Neutrophil (primary cell): ENCODE measurements at regions not wholly inside any gene's neighbourhood (a gene's known extent, or its start where the extent isn't known, plus 50 kb on each side); places are given as distances from the start of the nearest gene placed in this dataset.
"Not testable (repeated sequence)": the region's sequence is repeated elsewhere in the genome, so short reads cannot be mapped to it uniquely, and the experiment has no call there.

Experiments used
- H3K27ac ChIP-seq: fragments of 200-600 bp; sonication (generic); 2 replicates; pipeline ENCODE4 v1.5.1; 2016; ENCODE audit warnings: mild to moderate bottlenecking, moderate library complexity
- H3K27me3 ChIP-seq: fragments of 200-600 bp; sonication (generic); 2 replicates; pipeline ENCODE4 v1.6.0; 2016; ENCODE audit warnings: mild to moderate bottlenecking
- H3K36me3 ChIP-seq: fragments of 200-600 bp; sonication (generic); 2 replicates; pipeline ENCODE4 v1.5.1; 2017
- H3K4me1 ChIP-seq, 2 experiments: fragments of 200-600 bp in 1 of 2; sonication (generic) in 1 of 2; 1 replicate in 1 of 2; 2 replicates in 1 of 2; pipeline versions ENCODE4 v1.5.1 to v1.6.1; 2013 to 2016; ENCODE audit warnings: low read depth in 1 of 2, low read length in 1 of 2, mild to moderate bottlenecking in 1 of 2, moderate library complexity in 1 of 2; ENCODE audit not compliant: control insufficient read depth in 1 of 2, insufficient read depth in 1 of 2
- H3K4me3 ChIP-seq, 2 experiments: fragments of 200-600 bp in 1 of 2; sonication (generic) in 1 of 2; 1 replicate in 1 of 2; 2 replicates in 1 of 2; pipeline ENCODE4 v1.5.1; 2013 to 2016; ENCODE audit warnings: low read depth in 1 of 2, low read length in 1 of 2, mild to moderate bottlenecking in 1 of 2, moderate library complexity in 1 of 2
- H3K9me3 ChIP-seq: fragments of 200-600 bp; sonication (generic); 2 replicates; pipeline ENCODE4 v1.5.1; 2016
- TF ChIP-seq, protein P1 (sequence below): fragments of 200-600 bp; sonication (generic); IDR thresholded peaks from 2 replicates; pipeline ENCODE4 v1.5.1; 2016; ENCODE audit warnings: antibody characterized with exemption

- TF ChIP-seq, protein P1, sequence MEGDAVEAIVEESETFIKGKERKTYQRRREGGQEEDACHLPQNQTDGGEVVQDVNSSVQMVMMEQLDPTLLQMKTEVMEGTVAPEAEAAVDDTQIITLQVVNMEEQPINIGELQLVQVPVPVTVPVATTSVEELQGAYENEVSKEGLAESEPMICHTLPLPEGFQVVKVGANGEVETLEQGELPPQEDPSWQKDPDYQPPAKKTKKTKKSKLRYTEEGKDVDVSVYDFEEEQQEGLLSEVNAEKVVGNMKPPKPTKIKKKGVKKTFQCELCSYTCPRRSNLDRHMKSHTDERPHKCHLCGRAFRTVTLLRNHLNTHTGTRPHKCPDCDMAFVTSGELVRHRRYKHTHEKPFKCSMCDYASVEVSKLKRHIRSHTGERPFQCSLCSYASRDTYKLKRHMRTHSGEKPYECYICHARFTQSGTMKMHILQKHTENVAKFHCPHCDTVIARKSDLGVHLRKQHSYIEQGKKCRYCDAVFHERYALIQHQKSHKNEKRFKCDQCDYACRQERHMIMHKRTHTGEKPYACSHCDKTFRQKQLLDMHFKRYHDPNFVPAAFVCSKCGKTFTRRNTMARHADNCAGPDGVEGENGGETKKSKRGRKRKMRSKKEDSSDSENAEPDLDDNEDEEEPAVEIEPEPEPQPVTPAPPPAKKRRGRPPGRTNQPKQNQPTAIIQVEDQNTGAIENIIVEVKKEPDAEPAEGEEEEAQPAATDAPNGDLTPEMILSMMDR: no peak
- no peaks in the 10 kb centered on the region for H3K27me3 ChIP-seq
Measured at GRCh38 chr2:189238903-189239302, 59.3 kb upstream of the COL5A2 start.

GRCh38 chr2:189243843-189244242, 64.3 kb upstream of the COL5A2 start:
- H3K27ac ChIP-seq, H3K9me3 ChIP-seq, H3K36me3 ChIP-seq, H3K27me3 ChIP-seq, H3K4me3 ChIP-seq, H3K4me1 ChIP-seq: not testable (repeated sequence)

More at GRCh38 chr2:189238903-189239302, 59.3 kb upstream of the COL5A2 start:
- no peaks in the 10 kb centered on the region for H3K36me3 ChIP-seq
- no peak overlapping the region for H3K4me3 ChIP-seq
- H3K4me1 ChIP-seq: no peaks in the 10 kb centered on the region
- H3K9me3 ChIP-seq: no peaks in the 10 kb centered on the region
- H3K27ac ChIP-seq: no peak overlapping the region

DNA sequence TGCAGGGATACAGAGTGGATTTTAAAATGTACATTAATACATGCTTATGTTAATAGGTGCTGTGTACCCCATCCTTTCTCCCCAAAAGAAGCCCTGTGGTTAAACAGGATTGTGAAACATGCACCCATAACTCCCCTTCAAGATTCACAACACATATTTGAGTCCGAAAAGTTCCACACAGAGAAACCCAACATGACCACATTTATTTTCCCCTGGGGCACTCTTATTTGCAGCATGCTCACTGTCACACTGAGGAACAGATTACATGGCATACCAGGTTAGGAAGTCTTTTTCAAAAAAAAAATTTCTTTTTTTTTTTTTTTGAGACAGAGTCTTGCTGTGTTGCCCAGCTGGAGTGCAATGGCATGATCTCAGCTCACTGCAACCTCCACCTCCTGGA, 67.7 kb upstream of the COL5A2 start:
- Histone ChIP-seq H3K9me3 (no peaks in the 10 kb centered on the region), H3K36me3 (no peaks in the 10 kb centered on the region), H3K4me3 (no peak overlapping the region), H3K4me1 (no peaks in the 10 kb centered on the region), H3K27ac (no peak overlapping the region), H3K27me3 (no peaks in the 10 kb centered on the region)
- TF ChIP-seq, protein P1: no peak

DNA sequence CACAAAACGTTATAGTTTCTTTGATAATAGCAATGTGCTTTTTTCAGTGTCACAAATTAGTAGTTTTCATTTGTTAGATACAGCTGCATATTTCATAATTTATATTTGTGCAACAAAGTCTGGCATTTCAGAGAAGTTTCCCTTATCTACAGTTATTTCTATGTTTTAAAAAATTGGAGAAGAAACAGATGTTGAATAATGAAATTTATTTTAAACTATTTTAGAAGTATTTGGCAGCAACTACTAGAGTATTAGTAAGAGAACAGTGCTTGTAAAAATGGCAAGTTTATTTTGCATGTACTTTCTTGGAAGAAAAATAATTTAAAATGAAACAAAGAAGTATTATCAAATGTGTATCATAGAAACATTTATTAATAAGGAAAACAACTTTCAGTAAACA, 68.6 kb upstream of the COL5A2 start:
- no peaks in the 10 kb centered on the region for H3K4me1 ChIP-seq
- H3K27ac ChIP-seq: no peak overlapping the region
- no peaks in the 10 kb centered on the region for H3K36me3 ChIP-seq
- H3K27me3 ChIP-seq: no peaks in the 10 kb centered on the region
- H3K9me3 ChIP-seq: no peaks in the 10 kb centered on the region
- TF ChIP-seq, protein P1: no peak
- no peak overlapping the region for H3K4me3 ChIP-seq

DNA sequence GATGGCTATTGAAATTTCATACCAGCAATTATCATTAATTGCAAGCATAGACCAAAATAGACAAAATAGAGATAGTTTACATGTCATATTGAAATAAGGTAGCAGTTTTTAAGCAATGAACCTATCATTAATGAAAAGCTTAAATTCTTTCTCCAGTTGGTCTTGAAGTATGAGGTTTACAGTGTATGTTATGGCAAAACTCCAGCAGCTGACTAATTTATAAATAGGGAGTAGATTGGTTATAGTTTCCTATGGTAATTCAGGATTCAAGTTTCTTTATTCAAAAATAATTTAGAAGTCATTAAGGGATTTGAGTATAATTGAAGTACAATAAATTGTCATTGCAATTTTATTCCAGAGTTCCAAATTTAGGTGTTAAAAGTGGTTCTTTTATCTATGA, 69.6 kb upstream of the COL5A2 start:
- TF ChIP-seq, protein P1: no peak
- Histone ChIP-seq H3K27me3 (no peaks in the 10 kb centered on the region), H3K27ac (no peak overlapping the region), H3K4me1 (no peaks in the 10 kb centered on the region), H3K36me3 (no peaks in the 10 kb centered on the region), H3K4me3 (no peak overlapping the region), H3K9me3 (no peaks in the 10 kb centered on the region)

- TF ChIP-seq, protein P1: no peak
- Histone ChIP-seq H3K4me3 (no peak overlapping the region), H3K4me1 (no peaks in the 10 kb centered on the region), H3K9me3 (no peaks in the 10 kb centered on the region), H3K36me3 (no peaks in the 10 kb centered on the region), H3K27ac (no peak overlapping the region), H3K27me3 (no peaks in the 10 kb centered on the region)
Measured at GRCh38 chr2:189249901-189250300, 70.3 kb upstream of the COL5A2 start.
